Left hindlimb (tissue), 1 donor: ENCODE measurements at regions not wholly inside any gene's neighbourhood (a gene's known extent, or its start where the extent isn't known, plus 50 kb on each side); places are given as distances from the start of the nearest gene placed in this dataset.
A peak's percentile ranks its signal among the peaks of the same experiment; 100 is the strongest.

ENCODE experiments used
- DNase-seq: peaks from one replicate; pipeline ENCODE4 v3.0.0-alpha.2; 2018

DNA sequence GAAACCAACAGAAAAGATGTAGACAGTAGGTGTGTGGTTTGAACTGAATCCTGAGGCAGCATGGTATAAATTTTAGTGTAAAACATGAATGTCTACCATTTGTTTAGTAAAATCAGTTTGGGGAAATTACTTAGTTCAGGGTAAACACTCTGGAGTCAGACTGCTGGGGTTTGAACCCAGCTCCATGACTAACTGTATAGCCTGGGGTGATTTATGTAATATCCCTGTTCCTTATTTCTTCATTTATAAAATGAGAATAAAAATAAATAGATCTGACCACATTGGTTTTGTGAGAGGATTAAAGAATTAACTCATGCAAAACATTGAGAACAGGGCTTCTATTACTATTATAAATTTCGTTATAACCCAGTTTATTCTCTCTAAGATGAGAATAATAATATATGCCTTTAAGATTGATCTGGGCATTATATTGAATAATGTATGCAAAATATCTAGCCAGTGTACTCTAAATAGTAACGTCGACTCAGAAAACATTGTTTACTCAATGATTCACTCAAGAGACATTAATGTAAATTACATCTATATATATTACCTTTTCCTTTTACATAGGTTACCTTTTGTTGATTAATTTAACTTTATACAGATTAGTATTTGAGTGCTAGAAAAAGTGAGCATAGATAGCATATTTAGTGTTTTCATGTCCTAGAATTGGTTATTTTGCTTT lies 120.6 kb upstream of the KCNJ16 start:
- no peak for DNase-seq

DNA sequence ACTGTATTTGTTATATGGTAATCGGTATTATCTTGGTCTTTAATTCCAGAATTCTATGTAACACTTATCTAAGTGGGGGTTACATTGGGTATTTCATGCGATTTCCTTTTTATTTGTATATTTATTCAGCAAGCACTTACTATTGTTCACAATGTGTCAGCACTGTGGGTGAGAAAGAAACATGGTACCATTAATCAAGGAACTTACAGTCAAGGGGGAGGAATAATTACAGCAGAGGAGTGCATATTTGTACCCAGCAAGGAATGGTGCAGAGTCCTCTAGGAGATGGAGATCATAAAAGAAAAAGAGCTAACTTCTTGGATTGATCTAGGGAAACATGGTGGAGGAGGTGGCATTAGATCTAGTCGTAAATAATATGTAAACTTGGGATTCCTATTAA lies 117.0 kb upstream of the KCNJ16 start:
- no peak for DNase-seq

GRCh38 chr17:69959283-69959682 lies 115.7 kb upstream of the KCNJ16 start:
- no peak for DNase-seq

GRCh38 chr17:69960755-69961154 lies 114.3 kb upstream of the KCNJ16 start:
- no peak for DNase-seq

DNA sequence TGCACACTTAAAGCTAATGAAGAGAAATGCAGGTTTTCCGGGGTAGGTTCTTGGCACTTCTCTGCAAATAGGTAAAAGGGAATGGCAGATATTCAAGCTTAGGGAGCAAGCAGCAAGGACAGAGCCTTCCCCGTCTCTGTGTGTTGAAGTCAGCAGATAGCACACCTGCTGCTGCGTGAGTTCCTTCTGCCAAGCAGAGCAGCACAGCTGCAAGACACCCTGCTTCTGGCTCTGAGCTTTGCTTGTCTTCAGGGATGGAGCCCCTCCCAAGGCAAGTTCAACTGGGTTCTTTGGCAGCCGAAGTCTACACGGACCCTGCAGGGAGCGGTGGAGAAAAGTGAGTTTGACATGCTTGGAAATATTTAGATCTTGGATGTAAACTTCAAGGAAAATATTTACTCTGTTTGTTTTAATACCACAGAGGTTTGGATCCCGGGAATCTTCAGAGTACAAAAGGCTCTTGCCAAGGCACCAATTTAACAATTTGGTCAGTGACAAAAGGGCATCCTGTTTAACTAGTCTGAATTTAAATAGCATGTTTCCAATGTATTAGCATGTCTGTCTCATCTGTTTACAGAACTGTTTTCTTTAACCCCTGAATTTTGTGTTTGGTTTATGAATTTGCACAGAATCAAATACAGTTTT lies 113.4 kb upstream of the KCNJ16 start:
- DNase-seq, result peak; percentile 76

DNA sequence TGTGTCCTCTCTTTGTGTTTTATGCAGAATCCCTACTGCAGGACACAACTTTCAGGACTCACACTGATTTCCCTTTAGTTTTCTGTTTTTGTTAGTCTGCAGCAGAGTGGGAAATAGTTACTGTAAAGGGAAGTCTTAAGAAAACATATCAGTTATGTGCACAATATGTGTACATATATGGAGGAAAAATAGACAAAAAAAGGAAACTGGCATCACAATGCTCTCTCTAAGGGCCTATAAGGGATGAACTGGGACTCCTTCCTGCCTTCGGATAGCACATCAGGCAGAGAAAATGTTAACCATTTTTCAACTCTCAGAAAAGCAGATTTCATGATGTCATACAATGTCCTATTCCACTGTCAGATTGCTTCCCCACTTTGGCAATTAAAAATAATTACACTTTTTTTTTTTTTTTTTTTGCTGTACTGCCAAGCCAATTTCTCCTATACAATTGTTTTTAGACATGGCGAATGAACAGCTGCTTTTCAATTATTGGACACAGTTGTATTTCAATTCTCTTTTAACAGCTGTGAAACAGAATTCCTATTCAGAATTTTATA lies 112.5 kb upstream of the KCNJ16 start:
- no peak for DNase-seq

GRCh38 chr17:69967910-69968411 lies 107.1 kb upstream of the KCNJ16 start:
- peak; percentile 67 for DNase-seq

- no peak for DNase-seq
These were observed 105.1 kb upstream of the KCNJ16 start for GRCh38 chr17:69969897-69970296.

- DNase-seq, result no peak
These were observed 102.8 kb upstream of the KCNJ16 start for GRCh38 chr17:69972251-69972650.

DNA sequence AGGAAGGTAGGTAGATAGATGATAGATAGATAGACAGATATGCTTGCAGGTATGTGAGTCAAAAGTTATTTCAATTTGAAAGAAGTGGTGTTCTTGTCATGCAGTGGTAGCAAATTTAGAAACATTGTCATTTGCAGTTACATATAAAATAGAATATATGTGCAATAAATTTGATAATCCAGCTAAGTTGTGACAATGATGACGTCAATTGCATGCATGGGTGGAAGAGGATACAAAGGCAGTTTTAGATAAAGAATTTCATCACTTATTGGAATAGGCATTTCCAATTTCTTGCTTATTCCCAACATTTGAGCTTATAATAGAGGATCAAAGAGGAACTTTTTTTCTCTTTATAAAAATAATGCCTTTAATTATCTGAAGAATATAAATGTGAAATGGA lies 99.2 kb upstream of the KCNJ16 start:
- no peak for DNase-seq

DNA sequence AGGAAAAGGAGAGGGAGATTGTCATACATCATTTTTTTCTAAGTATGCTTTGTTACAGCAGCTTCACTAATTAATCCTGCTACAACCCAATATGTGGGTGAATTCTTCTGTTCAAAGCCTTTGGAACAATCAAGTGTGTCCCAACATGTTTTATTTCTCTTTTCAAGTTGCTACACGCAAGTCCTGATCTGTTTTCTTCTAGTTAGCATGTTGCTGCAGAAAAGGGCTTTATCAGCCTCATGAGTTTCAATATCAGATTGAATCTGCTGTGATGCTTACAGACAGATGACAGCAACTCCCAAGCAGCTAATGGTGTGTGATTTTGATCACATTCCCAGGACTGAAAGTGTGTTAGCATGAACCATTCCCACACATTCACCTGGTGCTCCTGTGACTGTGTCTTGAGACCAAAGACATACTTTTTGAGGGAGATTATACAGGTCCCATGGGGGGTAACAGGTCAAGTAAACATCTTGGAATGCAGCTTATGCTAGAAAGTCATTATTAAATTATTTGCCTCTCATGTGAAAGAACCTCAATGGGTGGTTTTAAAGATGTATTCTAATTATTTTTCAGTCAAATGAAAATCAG lies 96.9 kb upstream of the KCNJ16 start:
- no peak for DNase-seq

DNA sequence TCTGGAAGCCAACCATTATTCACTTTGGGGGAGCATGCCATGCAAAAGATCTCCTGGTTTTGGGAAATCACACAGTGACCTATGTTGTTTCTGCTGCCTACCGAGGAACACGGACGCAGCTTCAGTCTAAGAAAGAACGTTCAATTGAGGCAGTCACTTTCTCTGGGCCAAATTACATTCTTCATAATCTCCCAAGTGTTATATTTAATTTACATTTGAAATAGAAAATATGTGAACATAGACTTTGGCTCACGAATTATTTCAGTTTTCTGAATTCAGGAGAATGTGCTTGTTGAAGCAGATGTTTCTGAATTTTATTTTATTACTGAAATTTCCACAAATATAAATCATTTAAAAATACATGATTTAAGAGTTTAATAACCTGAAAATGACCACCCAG lies 93.6 kb upstream of the KCNJ16 start:
- no peak for DNase-seq

DNA sequence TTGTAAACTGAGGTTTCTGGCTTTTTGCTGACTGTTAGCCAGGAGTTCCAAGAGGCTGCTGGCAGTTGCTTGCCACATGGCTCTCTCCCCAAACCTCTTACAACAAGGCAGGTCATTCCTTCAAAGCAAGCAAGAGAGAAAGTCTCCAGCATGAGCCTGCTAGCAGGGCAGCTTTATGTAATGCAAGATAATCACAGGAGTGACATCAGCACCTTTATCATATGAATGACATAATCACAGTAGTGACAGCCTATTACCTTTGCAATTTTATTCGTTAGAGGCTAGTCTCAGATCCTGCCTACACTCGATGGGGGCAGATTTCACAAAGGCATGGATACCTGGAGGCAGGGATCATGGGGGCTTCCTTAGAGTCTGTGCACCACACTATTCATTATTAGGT lies 79.5 kb upstream of the KCNJ16 start:
- no peak for DNase-seq

- DNase-seq, result no peak
These were observed 77.7 kb upstream of the KCNJ16 start for GRCh38 chr17:69997332-69997731.

DNA sequence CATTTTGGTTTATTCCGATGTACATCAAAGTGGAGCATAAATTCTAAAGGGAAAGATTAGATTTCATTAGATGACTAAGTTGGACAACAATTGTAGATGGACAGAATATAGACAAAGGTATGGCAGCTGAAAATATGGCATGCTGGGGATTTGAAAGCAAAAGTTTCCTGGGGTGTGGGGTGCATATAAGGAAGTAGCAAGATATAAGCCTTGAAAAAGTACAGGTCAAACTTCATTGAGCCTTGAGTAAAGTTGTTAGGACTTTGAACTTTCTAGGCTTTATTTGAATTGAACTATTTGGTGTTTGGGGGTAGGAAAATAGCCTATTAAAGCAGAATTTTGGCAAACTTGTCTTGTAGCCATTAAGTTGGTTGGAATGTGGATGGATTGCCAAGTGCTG lies 75.8 kb upstream of the KCNJ16 start:
- DNase-seq, result no peak

GRCh38 chr17:70006159-70006558 lies 68.9 kb upstream of the KCNJ16 start:
- DNase-seq, result no peak

DNA sequence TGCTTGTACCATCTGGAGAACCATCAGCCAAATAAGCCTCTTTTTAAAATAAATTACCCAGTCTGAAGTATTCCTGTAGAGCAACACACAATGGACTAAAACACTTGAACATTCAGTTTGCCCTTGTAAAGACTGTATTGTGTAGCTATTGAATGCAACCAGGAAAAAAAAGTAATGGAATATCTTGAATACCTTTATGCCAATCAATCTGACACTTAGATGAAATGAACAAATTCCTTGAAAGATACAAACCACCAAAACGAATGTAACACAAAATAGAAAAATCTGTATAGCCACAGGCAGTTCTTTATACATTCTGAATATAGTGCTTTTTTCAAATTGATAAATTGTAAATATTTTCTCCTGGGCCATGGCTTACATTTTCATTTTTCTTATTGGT lies 63.3 kb upstream of the KCNJ16 start:
- DNase-seq, result no peak

GRCh38 chr17:70013911-70014310 lies 61.1 kb upstream of the KCNJ16 start:
- no peak for DNase-seq

DNA sequence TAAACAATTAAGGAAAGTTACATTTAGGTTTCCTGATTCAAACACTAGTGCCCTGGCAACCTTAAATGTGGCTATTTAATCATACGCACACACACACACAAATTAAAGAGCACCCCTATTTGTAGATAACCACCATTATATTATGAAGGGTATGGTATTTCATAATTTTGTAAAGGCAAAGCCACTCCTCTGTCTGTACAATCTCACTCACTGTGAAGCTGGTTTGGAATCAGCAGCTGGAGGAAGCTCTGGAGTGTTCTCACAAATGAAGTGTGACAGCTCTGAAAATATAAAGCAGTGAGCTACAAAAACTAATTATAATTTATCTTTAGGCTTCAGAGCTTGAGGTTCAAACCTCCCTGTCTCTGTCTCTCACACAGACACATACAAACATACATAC lies 57.9 kb upstream of the KCNJ16 start:
- DNase-seq, result no peak

- no peak for DNase-seq
These were observed 57.1 kb upstream of the KCNJ16 start for GRCh38 chr17:70017941-70018340.

GRCh38 chr17:70021726-70022125 lies 53.3 kb upstream of the KCNJ16 start:
- DNase-seq, result peak; percentile 47

- DNase-seq, result no peak
These were observed 52.9 kb upstream of the KCNJ16 start for GRCh38 chr17:70022175-70022574.

GRCh38 chr17:70024253-70024652 lies 50.8 kb upstream of the KCNJ16 start:
- no peak for DNase-seq
